MM.1S (cell line): ENCODE measurements at regions not wholly inside any gene's neighbourhood (a gene's known extent, or its start where the extent isn't known, plus 50 kb on each side); places are given as distances from the start of the nearest gene placed in this dataset.

Source experiments
- DNase-seq: peaks from one replicate; pipeline ENCODE4 v3.0.0-alpha.2; 2015
- H2AFZ ChIP-seq: fragments of 300-600 bp; sonication (generic); 2 replicates; pipeline ENCODE4 v1.6.0; 2016; ENCODE audit warnings: antibody characterized with exemption, low read length
- H3F3A ChIP-seq: fragments of 300-600 bp; sonication (generic); 2 replicates; pipeline ENCODE4 v1.6.1; 2016; ENCODE audit warnings: mild to moderate bottlenecking, antibody characterized with exemption, low read length, moderate library complexity, mixed read lengths; ENCODE audit not compliant: insufficient read depth
- H3K27ac ChIP-seq: fragments of 300-600 bp; sonication (generic); 2 replicates; pipeline ENCODE4 v1.5.1; 2016; ENCODE audit warnings: mild to moderate bottlenecking, low read length
- H3K27me3 ChIP-seq: fragments of 300-600 bp; sonication (generic); replicated peaks from 2 replicates; pipeline ENCODE4 v1.6.0; 2016; ENCODE audit warnings: low read length; ENCODE audit not compliant: insufficient read depth
- H3K36me3 ChIP-seq: fragments of 300-600 bp; sonication (generic); replicated peaks from 2 replicates; pipeline ENCODE4 v1.6.1; 2016; ENCODE audit warnings: mild to moderate bottlenecking, low read length, mixed read lengths; ENCODE audit not compliant: insufficient read depth
- H3K4me1 ChIP-seq: fragments of 300-600 bp; sonication (generic); 2 replicates; pipeline ENCODE4 v1.6.1; 2016; ENCODE audit warnings: low read length, mixed read lengths
- H3K4me2 ChIP-seq: fragments of 300-600 bp; sonication (generic); 2 replicates; pipeline ENCODE4 v1.6.0; 2016; ENCODE audit warnings: low read depth, low read length
- H3K4me3 ChIP-seq: fragments of 300-600 bp; sonication (generic); 2 replicates; pipeline ENCODE4 v1.5.1; 2016; ENCODE audit warnings: low read length, mixed read lengths
- H3K79me2 ChIP-seq: fragments of 300-600 bp; sonication (generic); 2 replicates; pipeline ENCODE4 v1.6.1; 2016; ENCODE audit warnings: mixed run types, low read length, mixed read lengths
- H3K9ac ChIP-seq: fragments of 300-600 bp; sonication (generic); 2 replicates; pipeline ENCODE4 v1.6.1; 2016; ENCODE audit warnings: low read length, mixed read lengths
- H3K9me2 ChIP-seq: fragments of 300-600 bp; sonication (generic); replicated peaks from 2 replicates; pipeline ENCODE4 v1.6.1; 2016; ENCODE audit warnings: mild to moderate bottlenecking, low read length, mixed read lengths; ENCODE audit not compliant: insufficient read depth
- H3K9me3 ChIP-seq: fragments of 300-600 bp; sonication (generic); replicated peaks from 2 replicates; pipeline ENCODE4 v1.6.1; 2016; ENCODE audit warnings: mild to moderate bottlenecking, low read length, mixed read lengths; ENCODE audit not compliant: insufficient read depth
- H4K20me1 ChIP-seq: fragments of 300-600 bp; sonication (generic); 2 replicates; pipeline ENCODE4 v1.6.1; 2016; ENCODE audit warnings: mild to moderate bottlenecking, low read length, moderate library complexity, mixed read lengths; ENCODE audit not compliant: insufficient read depth
- EZH2 ChIP-seq: fragments of 300-600 bp; sonication (generic); optimal IDR thresholded peaks from 2 replicates; pipeline ENCODE3; 2017; ENCODE audit warnings: low read depth, mild to moderate bottlenecking, antibody characterized with exemption, low read length, mixed read lengths
- EZH2phosphoT487 ChIP-seq: fragments of 300-600 bp; sonication (generic); IDR thresholded peaks from 2 replicates; pipeline ENCODE4 v1.6.1; 2018; ENCODE audit warnings: antibody characterized with exemption, low read length
- TF ChIP-seq, protein P1 (sequence below): fragments of 300-600 bp; sonication (generic); IDR thresholded peaks from 2 replicates; pipeline ENCODE4 v1.5.1; 2016; ENCODE audit warnings: antibody characterized with exemption, low read length, mixed read lengths

DNA sequence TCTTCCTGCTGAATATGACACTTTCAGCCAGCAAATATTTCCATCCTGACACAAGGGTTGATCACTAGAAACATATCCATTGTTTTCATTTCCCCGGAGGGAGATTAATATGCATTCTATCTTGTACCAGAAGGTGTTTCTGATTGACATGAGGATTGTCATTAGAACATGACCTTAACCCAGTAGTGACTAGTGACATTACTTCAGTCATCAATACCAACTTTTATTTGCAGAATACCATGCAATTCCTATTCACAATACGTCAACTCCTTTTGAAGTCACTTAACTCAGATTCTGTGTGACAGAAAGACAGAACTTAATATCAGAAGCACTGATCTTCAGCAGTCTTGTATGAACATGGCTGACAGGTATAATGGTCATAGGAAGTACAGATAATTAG lies 1108.9 kb upstream of the CRIM1 start:
- TF ChIP-seq EZH2phosphoT487 (no peak), EZH2 (no peak)
- TF ChIP-seq, protein P1, sequence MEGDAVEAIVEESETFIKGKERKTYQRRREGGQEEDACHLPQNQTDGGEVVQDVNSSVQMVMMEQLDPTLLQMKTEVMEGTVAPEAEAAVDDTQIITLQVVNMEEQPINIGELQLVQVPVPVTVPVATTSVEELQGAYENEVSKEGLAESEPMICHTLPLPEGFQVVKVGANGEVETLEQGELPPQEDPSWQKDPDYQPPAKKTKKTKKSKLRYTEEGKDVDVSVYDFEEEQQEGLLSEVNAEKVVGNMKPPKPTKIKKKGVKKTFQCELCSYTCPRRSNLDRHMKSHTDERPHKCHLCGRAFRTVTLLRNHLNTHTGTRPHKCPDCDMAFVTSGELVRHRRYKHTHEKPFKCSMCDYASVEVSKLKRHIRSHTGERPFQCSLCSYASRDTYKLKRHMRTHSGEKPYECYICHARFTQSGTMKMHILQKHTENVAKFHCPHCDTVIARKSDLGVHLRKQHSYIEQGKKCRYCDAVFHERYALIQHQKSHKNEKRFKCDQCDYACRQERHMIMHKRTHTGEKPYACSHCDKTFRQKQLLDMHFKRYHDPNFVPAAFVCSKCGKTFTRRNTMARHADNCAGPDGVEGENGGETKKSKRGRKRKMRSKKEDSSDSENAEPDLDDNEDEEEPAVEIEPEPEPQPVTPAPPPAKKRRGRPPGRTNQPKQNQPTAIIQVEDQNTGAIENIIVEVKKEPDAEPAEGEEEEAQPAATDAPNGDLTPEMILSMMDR = no peak
- no peaks in the 10 kb centered on the region for H3F3A ChIP-seq
- H3K9ac ChIP-seq = no peak overlapping the region

DNA sequence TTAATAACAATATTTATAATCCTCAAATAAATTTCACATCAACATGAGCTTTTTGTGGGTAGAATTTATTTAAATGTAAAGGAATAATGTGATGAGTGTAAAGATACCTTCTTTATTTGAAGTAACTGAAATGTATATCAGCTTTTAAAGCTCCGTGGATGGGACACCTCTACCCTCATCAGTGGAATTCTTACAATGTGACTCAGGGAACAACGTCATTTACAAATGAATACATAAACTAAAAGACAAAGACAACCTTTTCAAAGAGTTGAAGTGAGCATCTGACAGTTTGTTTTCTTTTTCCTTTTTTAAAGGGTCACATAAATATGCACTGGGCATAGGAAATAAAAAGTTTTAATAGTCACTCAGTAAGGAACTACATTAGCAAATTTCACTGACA lies 1127.0 kb upstream of the CRIM1 start:
- Histone ChIP-seq H4K20me1 (no peaks in the 10 kb centered on the region), H3K9ac (no peak overlapping the region), H3K4me1 (no peaks in the 10 kb centered on the region), H3K79me2 (no peaks in the 10 kb centered on the region), H3K9me3 (no peaks in the 10 kb centered on the region), H3K4me3 (no peak overlapping the region), H3K4me2 (no peak overlapping the region), H2AFZ (no peak overlapping the region), H3K36me3 (no peaks in the 10 kb centered on the region), H3K27me3 (no peaks in the 10 kb centered on the region), H3F3A (no peaks in the 10 kb centered on the region), H3K9me2 (no peaks in the 10 kb centered on the region), H3K27ac (no peak overlapping the region)
- DNase-seq = no peak
- TF ChIP-seq, protein P1 = no peak
- TF ChIP-seq EZH2phosphoT487 (no peak), EZH2 (no peak)

More for the DNA sequence above, 1108.9 kb upstream of the CRIM1 start:
- H2AFZ ChIP-seq = no peak overlapping the region
- no peak overlapping the region for H3K4me3 ChIP-seq
- no peak overlapping the region for H3K27ac ChIP-seq
- no peaks in the 10 kb centered on the region for H3K4me1 ChIP-seq
- no peaks in the 10 kb centered on the region for H4K20me1 ChIP-seq
- H3K9me2 ChIP-seq = no peaks in the 10 kb centered on the region
- no peaks in the 10 kb centered on the region for H3K36me3 ChIP-seq
- no peaks in the 10 kb centered on the region for H3K79me2 ChIP-seq
- no peak for DNase-seq
- no peak overlapping the region for H3K4me2 ChIP-seq
- H3K9me3 ChIP-seq = no peaks in the 10 kb centered on the region
- H3K27me3 ChIP-seq = no peaks in the 10 kb centered on the region

DNA sequence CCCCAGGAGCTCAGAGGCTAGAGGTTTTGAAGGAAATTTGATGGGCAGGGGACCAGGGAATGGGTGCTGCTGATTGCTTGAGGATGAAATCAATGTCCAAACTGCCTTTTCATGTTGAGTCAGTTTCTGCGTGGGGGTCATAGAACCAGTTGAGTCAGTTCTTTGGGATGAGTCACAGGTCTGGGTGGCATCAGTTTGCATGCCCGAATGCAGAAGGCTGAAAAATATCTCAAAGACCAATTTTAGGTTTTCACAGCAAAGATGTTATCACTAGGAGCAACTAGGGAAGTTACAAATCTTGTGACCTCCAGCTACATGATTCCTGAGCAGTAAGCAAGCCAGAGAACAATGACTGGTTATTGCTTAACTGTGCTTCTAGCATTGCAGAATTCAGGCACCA lies 1135.1 kb upstream of the CRIM1 start:
- Histone ChIP-seq H3K4me1 (no peaks in the 10 kb centered on the region), H4K20me1 (no peaks in the 10 kb centered on the region), H3K4me2 (no peak overlapping the region), H3K36me3 (no peaks in the 10 kb centered on the region), H3F3A (no peaks in the 10 kb centered on the region), H3K79me2 (no peaks in the 10 kb centered on the region), H3K9me2 (no peaks in the 10 kb centered on the region), H3K9me3 (no peaks in the 10 kb centered on the region), H2AFZ (no peak overlapping the region), H3K4me3 (no peak overlapping the region), H3K27me3 (no peaks in the 10 kb centered on the region), H3K9ac (no peak overlapping the region), H3K27ac (no peak overlapping the region)
- TF ChIP-seq EZH2 (no peak), EZH2phosphoT487 (no peak)
- TF ChIP-seq, protein P1 = no peak
- no peak for DNase-seq
